K562 (cell line): ENCODE measurements at regions not wholly inside any gene's neighbourhood (a gene's known extent, or its start where the extent isn't known, plus 50 kb on each side); places are given as distances from the start of the nearest gene placed in this dataset.

Source experiments
- EWSR1 ChIP-seq: fragments of 450-650 bp; IDR thresholded peaks from 2 replicates; pipeline ENCODE4 v1.6.1; 2018; ENCODE audit warnings: borderline replicate concordance, mild to moderate bottlenecking, low read depth, moderate library complexity; ENCODE audit not compliant: partially characterized antibody
- MYC ChIP-seq, 2 experiments: fragments of 250-450 bp in 1 of 2; sonication (Bioruptor Pico) in 1 of 2; IDR thresholded peaks; 2 replicates each; pipeline versions ENCODE4 v1.5.1 to v1.6.1; 2012 to 2021; ENCODE audit warnings: low read depth in 2 of 2, borderline replicate concordance in 1 of 2, improper control_type of control experiment in 1 of 2, low read length in 1 of 2, mild to moderate bottlenecking in 1 of 2, moderate library complexity in 1 of 2
- NCOA2 ChIP-seq, 2 experiments: fragments of 450-650 bp; IDR thresholded peaks; 2 replicates each; pipeline ENCODE4 v1.6.1; 2018; ENCODE audit warnings: mild to moderate bottlenecking in 2 of 2, moderate library complexity in 1 of 2; ENCODE audit not compliant: partially characterized antibody in 2 of 2
- POLR2A ChIP-seq: fragments of 450-650 bp; conservative IDR thresholded peaks from 2 replicates; pipeline ENCODE4 v1.6.1; 2016
- POLR2AphosphoS2 ChIP-seq: IDR thresholded peaks from 2 replicates; pipeline ENCODE4 v1.6.1; 2012; ENCODE audit warnings: low read length, improper control_type of control experiment
- POLR2G ChIP-seq: fragments of 200-400 bp; formaldehyde crosslinking; IDR thresholded peaks from 2 replicates; pipeline ENCODE4 v1.6.1; 2017; ENCODE audit warnings: low read depth, mild to moderate bottlenecking, antibody characterized with exemption, low read length, moderate library complexity
- RBM22 ChIP-seq: fragments of 200-400 bp; formaldehyde crosslinking; IDR thresholded peaks from 2 replicates; pipeline ENCODE4 v1.6.1; 2018; ENCODE audit warnings: low read length, low read depth; ENCODE audit not compliant: poor library complexity, severe bottlenecking
- STAT5B ChIP-seq: fragments of 250-450 bp; sonication (Bioruptor Pico); IDR thresholded peaks from 2 replicates; pipeline ENCODE4 v1.8.0; 2021; ENCODE audit warnings: mild to moderate bottlenecking, inconsistent platforms
- TFAM ChIP-seq: fragments of 250-450 bp; sonication (Bioruptor Pico); conservative IDR thresholded peaks from 2 replicates; pipeline ENCODE4 v1.5.0; 2021; ENCODE audit warnings: mild to moderate bottlenecking, moderate library complexity
- TOE1 ChIP-seq, 2 experiments: fragments of 450-650 bp in 1 of 2; sonication (generic) in 1 of 2; formaldehyde crosslinking in 1 of 2; IDR thresholded peaks; 2 replicates each; pipeline versions ENCODE4 v1.7.1 to v1.8.0; 2016 to 2022; ENCODE audit warnings: borderline replicate concordance in 2 of 2, mild to moderate bottlenecking in 2 of 2, antibody characterized with exemption in 1 of 2, inconsistent platforms in 1 of 2, low read depth in 1 of 2, missing genetic modification reagents in 1 of 2, moderate library complexity in 1 of 2
- YY1 ChIP-seq, 3 experiments: IDR thresholded peaks; 2 replicates each; pipeline ENCODE4 v1.6.1; 2011; ENCODE audit warnings: low read length in 2 of 3, mild to moderate bottlenecking in 2 of 3, moderate library complexity in 2 of 3, borderline replicate concordance in 1 of 3, control low read depth in 1 of 3, low read depth in 1 of 3; ENCODE audit not compliant: insufficient read depth in 3 of 3, insufficient replicate concordance in 2 of 3, control insufficient read depth in 1 of 3, insufficient read length in 1 of 3; ENCODE audit errors: extremely low read depth in 1 of 3
- ZC3H8 ChIP-seq: fragments of 450-650 bp; IDR thresholded peaks from 2 replicates; pipeline ENCODE4 v1.6.1; 2017
- ZKSCAN1 ChIP-seq: fragments of 150-350 bp; IDR thresholded peaks from 2 replicates; pipeline ENCODE4 v1.6.1; 2016; ENCODE audit warnings: low read depth, low read length
- ZNF41 ChIP-seq: fragments of 250-450 bp; sonication (Bioruptor Pico); conservative IDR thresholded peaks from 2 replicates; pipeline ENCODE4 v1.4.0; 2020; ENCODE audit warnings: mild to moderate bottlenecking
- TF ChIP-seq, protein P1 (sequence below): fragments of 450-650 bp; IDR thresholded peaks from 2 replicates; pipeline ENCODE4 v1.6.1; 2016; ENCODE audit warnings: borderline replicate concordance
- TF ChIP-seq, protein P2 (sequence below): fragments of 450-650 bp; IDR thresholded peaks from 2 replicates; pipeline ENCODE4 v1.6.1; 2018; ENCODE audit warnings: mild to moderate bottlenecking, low read depth; ENCODE audit not compliant: partially characterized antibody
- TF ChIP-seq, protein P3 (sequence below): fragments of 450-650 bp; IDR thresholded peaks from 2 replicates; pipeline ENCODE4 v1.6.1; 2017; ENCODE audit warnings: antibody characterized with exemption

DNA sequence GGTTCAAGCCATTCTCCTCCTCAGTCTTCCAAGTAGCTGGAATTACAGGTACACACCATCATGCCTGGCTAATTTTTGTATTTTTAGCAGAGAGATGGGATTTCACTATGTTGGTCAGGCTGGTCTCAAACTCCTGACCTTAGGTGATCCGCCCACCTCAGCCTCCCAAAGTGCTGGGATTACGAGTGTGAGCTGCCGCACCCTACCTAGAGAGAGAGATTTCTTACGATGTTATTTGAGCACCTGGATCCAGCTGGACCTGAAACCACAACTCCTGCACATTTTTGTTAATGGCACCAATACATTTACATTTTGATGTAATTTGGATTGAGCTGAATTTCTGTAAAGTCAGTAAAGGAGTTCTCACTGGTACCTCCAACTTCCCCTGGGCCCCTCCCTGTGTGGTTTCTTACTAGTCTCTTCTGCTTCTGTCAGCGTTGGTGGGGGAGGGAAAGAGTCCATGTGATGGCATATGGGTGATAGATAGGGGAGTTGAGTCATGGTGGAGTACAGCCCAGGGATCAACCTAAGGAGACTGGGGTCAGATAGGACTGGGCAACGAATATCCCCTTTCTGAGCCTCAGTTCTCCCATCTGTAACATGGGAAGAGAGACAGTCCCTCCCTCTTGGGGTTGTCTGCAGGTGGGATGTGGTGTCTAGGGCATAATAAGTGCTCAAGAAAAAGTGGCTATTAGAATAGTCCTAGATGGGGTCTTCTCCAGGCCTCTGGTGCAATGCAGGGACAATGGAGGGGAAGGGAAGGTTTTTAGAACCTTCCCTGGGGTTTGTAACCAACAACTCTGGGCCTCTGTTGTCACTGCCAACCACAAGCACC, 83.3 kb upstream of the MED13L start (continued):
- TF ChIP-seq TOE1 (IDR thresholded peaks at IDR 0.05; ENCODE audit: borderline replicate concordance): peak; percentile 75; the same call in 1 of the 2 replicates
- TF ChIP-seq TOE1 (CRISPR knock-in tag; IDR thresholded peaks at IDR 0.05; ENCODE audit: borderline replicate concordance, low read depth): no peak
- TF ChIP-seq POLR2A: no peak; the same call in 1 of the 2 replicates
- TF ChIP-seq, protein P1, sequence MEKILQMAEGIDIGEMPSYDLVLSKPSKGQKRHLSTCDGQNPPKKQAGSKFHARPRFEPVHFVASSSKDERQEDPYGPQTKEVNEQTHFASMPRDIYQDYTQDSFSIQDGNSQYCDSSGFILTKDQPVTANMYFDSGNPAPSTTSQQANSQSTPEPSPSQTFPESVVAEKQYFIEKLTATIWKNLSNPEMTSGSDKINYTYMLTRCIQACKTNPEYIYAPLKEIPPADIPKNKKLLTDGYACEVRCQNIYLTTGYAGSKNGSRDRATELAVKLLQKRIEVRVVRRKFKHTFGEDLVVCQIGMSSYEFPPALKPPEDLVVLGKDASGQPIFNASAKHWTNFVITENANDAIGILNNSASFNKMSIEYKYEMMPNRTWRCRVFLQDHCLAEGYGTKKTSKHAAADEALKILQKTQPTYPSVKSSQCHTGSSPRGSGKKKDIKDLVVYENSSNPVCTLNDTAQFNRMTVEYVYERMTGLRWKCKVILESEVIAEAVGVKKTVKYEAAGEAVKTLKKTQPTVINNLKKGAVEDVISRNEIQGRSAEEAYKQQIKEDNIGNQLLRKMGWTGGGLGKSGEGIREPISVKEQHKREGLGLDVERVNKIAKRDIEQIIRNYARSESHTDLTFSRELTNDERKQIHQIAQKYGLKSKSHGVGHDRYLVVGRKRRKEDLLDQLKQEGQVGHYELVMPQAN: no peak
- TF ChIP-seq, protein P2, sequence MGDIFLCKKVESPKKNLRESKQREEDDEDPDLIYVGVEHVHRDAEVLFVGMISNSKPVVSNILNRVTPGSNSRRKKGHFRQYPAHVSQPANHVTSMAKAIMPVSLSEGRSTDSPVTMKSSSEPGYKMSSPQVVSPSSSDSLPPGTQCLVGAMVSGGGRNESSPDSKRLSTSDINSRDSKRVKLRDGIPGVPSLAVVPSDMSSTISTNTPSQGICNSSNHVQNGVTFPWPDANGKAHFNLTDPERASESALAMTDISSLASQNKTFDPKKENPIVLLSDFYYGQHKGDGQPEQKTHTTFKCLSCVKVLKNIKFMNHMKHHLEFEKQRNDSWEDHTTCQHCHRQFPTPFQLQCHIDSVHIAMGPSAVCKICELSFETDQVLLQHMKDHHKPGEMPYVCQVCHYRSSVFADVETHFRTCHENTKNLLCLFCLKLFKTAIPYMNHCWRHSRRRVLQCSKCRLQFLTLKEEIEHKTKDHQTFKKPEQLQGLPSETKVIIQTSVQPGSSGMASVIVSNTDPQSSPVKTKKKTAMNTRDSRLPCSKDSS: no peak
- no peak for TF ChIP-seq STAT5B (CRISPR knock-in tag)
- TF ChIP-seq, protein P3, sequence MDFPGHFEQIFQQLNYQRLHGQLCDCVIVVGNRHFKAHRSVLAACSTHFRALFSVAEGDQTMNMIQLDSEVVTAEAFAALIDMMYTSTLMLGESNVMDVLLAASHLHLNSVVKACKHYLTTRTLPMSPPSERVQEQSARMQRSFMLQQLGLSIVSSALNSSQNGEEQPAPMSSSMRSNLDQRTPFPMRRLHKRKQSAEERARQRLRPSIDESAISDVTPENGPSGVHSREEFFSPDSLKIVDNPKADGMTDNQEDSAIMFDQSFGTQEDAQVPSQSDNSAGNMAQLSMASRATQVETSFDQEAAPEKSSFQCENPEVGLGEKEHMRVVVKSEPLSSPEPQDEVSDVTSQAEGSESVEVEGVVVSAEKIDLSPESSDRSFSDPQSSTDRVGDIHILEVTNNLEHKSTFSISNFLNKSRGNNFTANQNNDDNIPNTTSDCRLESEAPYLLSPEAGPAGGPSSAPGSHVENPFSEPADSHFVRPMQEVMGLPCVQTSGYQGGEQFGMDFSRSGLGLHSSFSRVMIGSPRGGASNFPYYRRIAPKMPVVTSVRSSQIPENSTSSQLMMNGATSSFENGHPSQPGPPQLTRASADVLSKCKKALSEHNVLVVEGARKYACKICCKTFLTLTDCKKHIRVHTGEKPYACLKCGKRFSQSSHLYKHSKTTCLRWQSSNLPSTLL: no peak
- TF ChIP-seq TFAM (CRISPR knock-in tag): no peak
- no peak for TF ChIP-seq ZC3H8
- TF ChIP-seq EWSR1: no peak
- no peak for TF ChIP-seq POLR2G
- TF ChIP-seq ZKSCAN1: 0 out of 2 replicates have a peak, but pooled peaks have one; percentile 55
- peak; percentile 57; the same call in 1 of the 2 replicates for TF ChIP-seq MYC (IDR thresholded peaks at IDR 0.05; ENCODE audit: low read depth, low read length)
- TF ChIP-seq MYC (CRISPR knock-in tag; IDR thresholded peaks at IDR 0.05; ENCODE audit: borderline replicate concordance, low read depth): 0 out of 2 replicates have a peak, but pooled peaks have one; percentile 51
- TF ChIP-seq YY1 (IDR thresholded peaks at IDR 0.05; ENCODE audit: borderline replicate concordance in 1 of 3, control insufficient read depth in 1 of 3, extremely low read depth in 1 of 3, insufficient read depth in 3 of 3, insufficient read length in 1 of 3, insufficient replicate concordance in 2 of 3, low read depth in 1 of 3, low read length in 2 of 3): peak in 1 of 3 experiments; percentile 42
- no peak for TF ChIP-seq ZNF41 (CRISPR knock-in tag)
- TF ChIP-seq RBM22: no peak
- no peak for TF ChIP-seq POLR2AphosphoS2
- no peak for TF ChIP-seq NCOA2 (IDR thresholded peaks at IDR 0.05; ENCODE audit: partially characterized antibody in 2 of 2)
